H9 (cell line): ENCODE measurements at regions not wholly inside any gene's neighbourhood (a gene's known extent, or its start where the extent isn't known, plus 50 kb on each side); places are given as distances from the start of the nearest gene placed in this dataset.

ENCODE experiments used
- DNase-seq: peaks from one replicate; pipeline ENCODE4 v3.0.0-alpha.2; 2017
- H2AFZ ChIP-seq: one replicate; pipeline ENCODE4 v1.6.1; 2013; ENCODE audit warnings: mild to moderate bottlenecking, low read length, control low read depth, moderate library complexity
- H2AK5ac ChIP-seq: 2 replicates; pipeline ENCODE4 v1.6.1; 2013; ENCODE audit warnings: low read length, control low read depth, mixed read lengths; ENCODE audit not compliant: insufficient read length
- H2BK120ac ChIP-seq: one replicate; pipeline ENCODE4 v1.6.1; 2013; ENCODE audit warnings: low read depth, mild to moderate bottlenecking, low read length, control low read depth, inconsistent platforms; ENCODE audit not compliant: poor library complexity, severe bottlenecking
- H2BK12ac ChIP-seq: 2 replicates; pipeline ENCODE4 v1.6.1; 2013; ENCODE audit warnings: low read length, control low read depth, mixed read lengths, low read depth; ENCODE audit not compliant: insufficient read length
- H2BK15ac ChIP-seq: 2 replicates; pipeline ENCODE4 v1.6.1; 2013; ENCODE audit warnings: low read depth, low read length, control low read depth
- H2BK20ac ChIP-seq: one replicate; pipeline ENCODE4 v1.6.1; 2013; ENCODE audit warnings: low read depth, mild to moderate bottlenecking, low read length, control low read depth, inconsistent platforms; ENCODE audit not compliant: poor library complexity, severe bottlenecking
- H2BK5ac ChIP-seq: 2 replicates; pipeline ENCODE4 v1.6.1; 2013; ENCODE audit warnings: low read length, control low read depth, mixed read lengths; ENCODE audit not compliant: insufficient read length
- H3K14ac ChIP-seq: 2 replicates; pipeline ENCODE4 v1.6.1; 2013; ENCODE audit warnings: low read length, control low read depth; ENCODE audit not compliant: insufficient read depth
- H3K18ac ChIP-seq: 2 replicates; pipeline ENCODE4 v1.6.1; 2013; ENCODE audit warnings: low read depth, mild to moderate bottlenecking, mixed read lengths, low read length, control low read depth; ENCODE audit not compliant: insufficient read length
- H3K23ac ChIP-seq: 2 replicates; pipeline ENCODE4 v1.6.1; 2013; ENCODE audit warnings: low read length, control low read depth, mixed read lengths, low read depth; ENCODE audit not compliant: insufficient read length
- H3K23me2 ChIP-seq: 2 replicates; pipeline ENCODE4 v1.6.1; 2013; ENCODE audit warnings: low read depth, mild to moderate bottlenecking, mixed read lengths, low read length, control low read depth; ENCODE audit not compliant: insufficient read length, poor library complexity, severe bottlenecking
- H3K27ac ChIP-seq: 2 replicates; pipeline ENCODE4 v1.5.1; 2013; ENCODE audit warnings: low read length, control low read depth, mixed read lengths, low read depth; ENCODE audit not compliant: insufficient read length
- H3K27me3 ChIP-seq: 2 replicates; pipeline ENCODE4 v1.6.1; 2013; ENCODE audit warnings: low read length, control low read depth, inconsistent platforms; ENCODE audit not compliant: insufficient read depth
- H3K4ac ChIP-seq: 2 replicates; pipeline ENCODE4 v1.6.1; 2013; ENCODE audit warnings: low read depth, mild to moderate bottlenecking, control low read depth, inconsistent platforms, low read length, moderate library complexity
- H3K4me1 ChIP-seq: 2 replicates; pipeline ENCODE4 v1.6.1; 2013; ENCODE audit warnings: low read length, control low read depth, inconsistent platforms; ENCODE audit not compliant: insufficient read depth
- H3K4me2 ChIP-seq: 2 replicates; pipeline ENCODE4 v1.6.1; 2013; ENCODE audit warnings: low read length, control low read depth, mixed read lengths; ENCODE audit not compliant: insufficient read length, insufficient read depth
- H3K56ac ChIP-seq: 2 replicates; pipeline ENCODE4 v1.6.1; 2013; ENCODE audit warnings: low read depth, mild to moderate bottlenecking, mixed read lengths, low read length, control low read depth; ENCODE audit not compliant: insufficient read length
- H3K79me1 ChIP-seq: 2 replicates; pipeline ENCODE4 v1.6.1; 2013; ENCODE audit warnings: low read depth, mild to moderate bottlenecking, moderate library complexity, low read length, control low read depth, inconsistent platforms; ENCODE audit not compliant: insufficient read depth, poor library complexity, severe bottlenecking
- H3K79me2 ChIP-seq: 2 replicates; pipeline ENCODE4 v1.6.1; 2013; ENCODE audit warnings: low read length, control low read depth, inconsistent platforms; ENCODE audit not compliant: insufficient read depth
- H3K9ac ChIP-seq: 2 replicates; pipeline ENCODE4 v1.6.1; 2013; ENCODE audit warnings: low read length, control low read depth, mixed read lengths; ENCODE audit not compliant: insufficient read length; ENCODE audit errors: extremely low read depth
- H3K9me3 ChIP-seq: one replicate; pipeline ENCODE4 v1.6.1; 2013; ENCODE audit warnings: low read depth, low read length, inconsistent platforms; ENCODE audit not compliant: control insufficient read depth
- H3T11ph ChIP-seq: one replicate; pipeline ENCODE4 v1.6.1; 2013; ENCODE audit warnings: mild to moderate bottlenecking, low read length, control low read depth, inconsistent platforms
- H4K20me1 ChIP-seq: one replicate; pipeline ENCODE4 v1.6.1; 2013; ENCODE audit not compliant: control insufficient read depth, insufficient read length, insufficient read depth
- H4K5ac ChIP-seq: 2 replicates; pipeline ENCODE4 v1.6.1; 2013; ENCODE audit warnings: low read depth, mild to moderate bottlenecking, mixed read lengths, low read length, control low read depth; ENCODE audit not compliant: insufficient read length
- H4K8ac ChIP-seq: replicated peaks from 2 replicates; pipeline ENCODE4 v1.6.1; 2013; ENCODE audit warnings: low read length, control low read depth, mixed read lengths, low read depth; ENCODE audit not compliant: insufficient read length
- H4K91ac ChIP-seq: 2 replicates; pipeline ENCODE4 v1.6.1; 2013; ENCODE audit warnings: low read depth, mild to moderate bottlenecking, moderate library complexity, mixed read lengths, low read length, control low read depth; ENCODE audit not compliant: insufficient read length
- H3K27ac Mint-ChIP-seq, 3 experiments: 2 replicates in 2 of 3; 3 replicates in 1 of 3; pipeline ENCODE4 v1.8.0; 2020 to 2021; ENCODE audit warnings: mixed read lengths in 3 of 3, mild to moderate bottlenecking in 1 of 3, moderate library complexity in 1 of 3
- H3K27me3 Mint-ChIP-seq: 2 replicates; pipeline ENCODE4 v1.8.0; 2021; ENCODE audit warnings: low read depth, mild to moderate bottlenecking, moderate library complexity, mixed read lengths
- H3K36me3 Mint-ChIP-seq, 3 experiments: 2 replicates in 2 of 3; 3 replicates in 1 of 3; pipeline ENCODE4 v1.8.0; 2020 to 2021; ENCODE audit warnings: low read depth in 3 of 3, mixed read lengths in 3 of 3; ENCODE audit not compliant: insufficient read depth in 1 of 3
- H3K4me1 Mint-ChIP-seq, 2 experiments: 2 replicates each; pipeline ENCODE4 v1.8.0; 2020; ENCODE audit warnings: mixed read lengths in 2 of 2
- H3K4me3 Mint-ChIP-seq, 2 experiments: 2 replicates in 1 of 2; 3 replicates in 1 of 2; pipeline ENCODE4 v1.8.0; 2020 to 2021; ENCODE audit warnings: mild to moderate bottlenecking in 2 of 2, mixed read lengths in 2 of 2, moderate library complexity in 1 of 2
- H3K9me3 Mint-ChIP-seq, 2 experiments: 2 replicates in 1 of 2; 3 replicates in 1 of 2; pipeline ENCODE4 v1.8.0; 2020; ENCODE audit warnings: mild to moderate bottlenecking in 2 of 2, mixed read lengths in 2 of 2, moderate library complexity in 1 of 2
- WGBS: extraction: QIAGEN DNeasy Blood & Tissue Kit; methylation state at CpG from one replicate; pipeline ENCODE4 v1.1.7; 2013; ENCODE audit warnings: missing lambda C conversion rate, low lambda C conversion rate, mixed read lengths; ENCODE audit not compliant: insufficient read length; ENCODE audit errors: extremely low coverage; 5-methylcytosine and 5-hydroxymethylcytosine counted together
- TF ChIP-seq, protein P1 (sequence below): fragments of 200-600 bp; sonication (generic); conservative IDR thresholded peaks from 3 replicates; pipeline ENCODE4 v1.8.0; 2021; ENCODE audit warnings: antibody characterized with exemption, mild to moderate bottlenecking

DNA sequence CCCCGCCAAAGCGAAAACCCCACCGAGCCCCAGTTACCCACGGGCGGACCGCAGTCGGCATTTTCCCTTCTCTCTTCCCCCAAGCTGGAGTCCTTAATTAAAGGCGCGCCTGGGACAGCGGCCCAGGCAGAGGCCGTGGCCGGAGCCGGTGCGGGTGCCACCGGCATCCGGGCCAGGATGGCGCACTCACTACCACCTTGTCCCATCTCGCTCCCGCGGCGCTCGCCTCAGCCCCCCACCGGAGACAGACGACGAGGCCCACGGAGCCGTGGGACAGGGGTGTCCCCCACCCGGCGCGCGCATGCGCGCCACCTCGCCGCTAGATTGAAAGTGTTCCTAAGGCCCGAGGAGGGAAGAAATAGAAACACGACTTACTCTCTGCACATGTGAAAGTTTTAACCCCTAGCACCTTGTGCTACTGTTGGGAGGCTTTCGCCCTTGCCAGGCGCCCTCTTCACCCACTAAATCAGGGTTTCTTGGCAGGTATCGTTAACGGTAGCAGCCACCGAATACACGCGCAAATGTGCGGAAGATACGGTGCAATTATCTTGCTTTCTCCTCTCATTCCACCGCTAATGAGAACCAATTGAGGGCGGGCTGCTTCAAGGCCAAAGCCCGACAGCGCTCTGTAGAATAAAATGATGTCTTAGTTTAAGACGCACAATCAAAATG is 64.3 kb upstream of the CCDC160 start:
- peaks cover 22 to 46% of the 10 kb centered on the region in 2 experiments for H3K4me1 Mint-ChIP-seq
- TF ChIP-seq, protein P1, sequence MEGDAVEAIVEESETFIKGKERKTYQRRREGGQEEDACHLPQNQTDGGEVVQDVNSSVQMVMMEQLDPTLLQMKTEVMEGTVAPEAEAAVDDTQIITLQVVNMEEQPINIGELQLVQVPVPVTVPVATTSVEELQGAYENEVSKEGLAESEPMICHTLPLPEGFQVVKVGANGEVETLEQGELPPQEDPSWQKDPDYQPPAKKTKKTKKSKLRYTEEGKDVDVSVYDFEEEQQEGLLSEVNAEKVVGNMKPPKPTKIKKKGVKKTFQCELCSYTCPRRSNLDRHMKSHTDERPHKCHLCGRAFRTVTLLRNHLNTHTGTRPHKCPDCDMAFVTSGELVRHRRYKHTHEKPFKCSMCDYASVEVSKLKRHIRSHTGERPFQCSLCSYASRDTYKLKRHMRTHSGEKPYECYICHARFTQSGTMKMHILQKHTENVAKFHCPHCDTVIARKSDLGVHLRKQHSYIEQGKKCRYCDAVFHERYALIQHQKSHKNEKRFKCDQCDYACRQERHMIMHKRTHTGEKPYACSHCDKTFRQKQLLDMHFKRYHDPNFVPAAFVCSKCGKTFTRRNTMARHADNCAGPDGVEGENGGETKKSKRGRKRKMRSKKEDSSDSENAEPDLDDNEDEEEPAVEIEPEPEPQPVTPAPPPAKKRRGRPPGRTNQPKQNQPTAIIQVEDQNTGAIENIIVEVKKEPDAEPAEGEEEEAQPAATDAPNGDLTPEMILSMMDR = no peak
- H3K56ac ChIP-seq = peak overlapping the region; percentile 99
- no peak overlapping the region; the same call in 1 of the 2 replicates for H3K4ac ChIP-seq
- H2BK5ac ChIP-seq = peak overlapping the region; percentile 85
- H3K9ac ChIP-seq = peak overlapping the region; percentile 100
- no peak overlapping the region for H3T11ph ChIP-seq
- no peaks in the 10 kb centered on the region for H3K27me3 ChIP-seq
- no peaks in the 10 kb centered on the region for H4K20me1 ChIP-seq
- peak overlapping the region; percentile 85 for H3K4me2 ChIP-seq
- peak overlapping the region; percentile 65 for H3K18ac ChIP-seq
- peaks cover 2% of the 10 kb centered on the region; the same call in 1 of the 2 replicates for H3K27me3 Mint-ChIP-seq
- no peak overlapping the region for H3K23ac ChIP-seq
- H2BK15ac ChIP-seq = no peak overlapping the region
- H3K79me2 ChIP-seq = peaks cover 21% of the 10 kb centered on the region; the same call in 1 of the 2 replicates
- H4K5ac ChIP-seq = peak overlapping the region; percentile 84
- WGBS = no CpG with 5 or more reads among the region's 51 CpGs
- peaks cover 5 to 32% of the 10 kb centered on the region in 2 experiments; a peak in 4 of 5 replicates for H3K9me3 Mint-ChIP-seq
- H3K14ac ChIP-seq = peak overlapping the region; percentile 45; the same call in 1 of the 2 replicates
- H3K27ac Mint-ChIP-seq = peak overlapping the region; percentile 58 to 100 (median 96); a peak in 6 of 7 replicates
- no peak overlapping the region for H2AFZ ChIP-seq
- H2BK20ac ChIP-seq = no peak overlapping the region
- no peak overlapping the region for H4K91ac ChIP-seq
- H3K36me3 Mint-ChIP-seq = peaks cover 41% of the 10 kb centered on the region in 3 experiments
- H2AK5ac ChIP-seq = no peak overlapping the region
- H2BK120ac ChIP-seq = no peak overlapping the region
- no peak overlapping the region for H3K27ac ChIP-seq
- H3K23me2 ChIP-seq = peaks cover 15% of the 10 kb centered on the region
- H3K79me1 ChIP-seq = no peaks in the 10 kb centered on the region
- no peak overlapping the region for H2BK12ac ChIP-seq
- no peaks in the 10 kb centered on the region for H3K9me3 ChIP-seq
- H4K8ac ChIP-seq = no peak overlapping the region
- H3K4me1 ChIP-seq = peaks cover 6% of the 10 kb centered on the region; the same call in 1 of the 2 replicates
- peak overlapping the region; percentile 93 to 100 for H3K4me3 Mint-ChIP-seq
- DNase-seq = no peak
